RWPE1 (cell line): ENCODE measurements at regions not wholly inside any gene's neighbourhood (a gene's known extent, or its start where the extent isn't known, plus 50 kb on each side); places are given as distances from the start of the nearest gene placed in this dataset.

ENCODE experiments used
- CTCF ChIA-PET: fragments of 350-600 bp; sonication (Branson Sonifier 250); formaldehyde crosslinking; extraction: SDS; loops from one replicate; lab custom pipeline; 2021; lab: Yijun Ruan, JAX
- POLR2A ChIA-PET: fragments of 400-600 bp; formaldehyde crosslinking; extraction: SDS; loops from one replicate; lab custom pipeline; 2020; ENCODE audit warnings: antibody characterized with exemption; ENCODE audit not compliant: low non-redundant PET; lab: Yijun Ruan, JAX
- DNase-seq: peaks from one replicate; pipeline ENCODE4 v3.0.0; 2012; ENCODE audit warnings: low spot score
- H3K27ac ChIP-seq: fragments of 450-650 bp; 2 replicates; pipeline ENCODE4 v1.5.1; 2017
- CTCF ChIP-seq: fragments of 450-650 bp; conservative IDR thresholded peaks from 2 replicates; pipeline ENCODE4 v1.5.1; 2017; ENCODE audit warnings: low read depth, mild to moderate bottlenecking

- TF ChIP-seq CTCF: no peak
- H3K27ac ChIP-seq: no peak overlapping the region
- DNase-seq: no peak
- CTCF ChIA-PET: interaction anchor here (0.7 kb wide), 1 partner anchor 13 kb away, joined by 5 read pairs; no protein-coding TSS in a partner anchor
- POLR2A ChIA-PET: no interaction called here
These were observed 83.9 kb downstream of the MUC16 start for GRCh38 chr19:8926341-8926740.

DNA sequence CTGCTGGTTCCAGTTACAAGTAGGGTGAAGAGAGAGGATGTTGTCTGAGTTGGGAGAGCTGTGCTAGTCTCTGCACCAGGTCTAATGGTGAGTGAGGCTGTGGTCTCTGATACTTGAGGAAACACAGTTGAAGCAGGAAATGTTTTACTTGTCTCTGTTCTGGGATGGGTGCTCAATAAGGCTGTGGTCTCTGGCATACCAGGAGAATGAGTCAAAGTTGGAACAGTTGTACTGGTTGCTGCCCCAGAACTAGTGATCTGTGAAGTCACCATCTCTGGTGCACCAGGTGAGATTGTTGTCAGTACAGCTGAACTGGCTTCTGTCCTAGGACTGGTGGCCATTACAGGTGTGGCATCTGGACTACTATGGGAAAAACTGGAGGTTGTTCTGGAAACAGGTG, 74.7 kb downstream of the MUC16 start:
- ChIA-PET POLR2A (no interaction called here), CTCF (no interaction called here)
- H3K27ac ChIP-seq: no peak overlapping the region
- no peak for DNase-seq
- TF ChIP-seq CTCF: no peak

GRCh38 chr19:8938576-8938975, 71.6 kb downstream of the MUC16 start:
- no peak for DNase-seq
- no peak overlapping the region for H3K27ac ChIP-seq
- no peak for TF ChIP-seq CTCF
- ChIA-PET POLR2A (no interaction called here), CTCF (no interaction called here)
